ENCODE measurements at regions not wholly inside any gene's neighbourhood (a gene's known extent, or its start where the extent isn't known, plus 50 kb on each side); places are given as distances from the start of the nearest gene placed in this dataset.

DNA sequence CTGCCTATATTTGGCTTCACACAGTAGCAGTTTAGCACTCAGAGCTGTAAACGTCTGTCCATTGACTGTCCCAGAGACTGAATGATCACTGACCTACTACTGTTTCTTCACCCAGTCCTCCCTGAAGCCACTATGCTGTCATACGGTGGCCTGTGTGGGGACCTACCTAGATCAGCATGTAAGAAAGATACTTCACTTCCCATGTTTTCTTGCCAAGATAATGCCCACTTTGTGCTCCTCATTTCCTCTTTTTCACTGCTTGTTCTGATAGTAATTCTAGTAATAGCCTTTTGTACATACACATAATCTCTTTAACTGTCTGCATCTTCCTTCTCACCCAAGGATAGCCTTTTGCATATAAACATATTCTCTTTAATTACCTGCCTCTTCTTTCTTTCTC is 109.9 kb upstream of the TIAM2 start:
- DNase-seq (ENCODE audit: low spot score), result no peak
- TF ChIP-seq, protein P1, sequence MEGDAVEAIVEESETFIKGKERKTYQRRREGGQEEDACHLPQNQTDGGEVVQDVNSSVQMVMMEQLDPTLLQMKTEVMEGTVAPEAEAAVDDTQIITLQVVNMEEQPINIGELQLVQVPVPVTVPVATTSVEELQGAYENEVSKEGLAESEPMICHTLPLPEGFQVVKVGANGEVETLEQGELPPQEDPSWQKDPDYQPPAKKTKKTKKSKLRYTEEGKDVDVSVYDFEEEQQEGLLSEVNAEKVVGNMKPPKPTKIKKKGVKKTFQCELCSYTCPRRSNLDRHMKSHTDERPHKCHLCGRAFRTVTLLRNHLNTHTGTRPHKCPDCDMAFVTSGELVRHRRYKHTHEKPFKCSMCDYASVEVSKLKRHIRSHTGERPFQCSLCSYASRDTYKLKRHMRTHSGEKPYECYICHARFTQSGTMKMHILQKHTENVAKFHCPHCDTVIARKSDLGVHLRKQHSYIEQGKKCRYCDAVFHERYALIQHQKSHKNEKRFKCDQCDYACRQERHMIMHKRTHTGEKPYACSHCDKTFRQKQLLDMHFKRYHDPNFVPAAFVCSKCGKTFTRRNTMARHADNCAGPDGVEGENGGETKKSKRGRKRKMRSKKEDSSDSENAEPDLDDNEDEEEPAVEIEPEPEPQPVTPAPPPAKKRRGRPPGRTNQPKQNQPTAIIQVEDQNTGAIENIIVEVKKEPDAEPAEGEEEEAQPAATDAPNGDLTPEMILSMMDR (IDR thresholded peaks at IDR 0.05; ENCODE audit: extremely low read depth, missing control alignments), result no peak

DNA sequence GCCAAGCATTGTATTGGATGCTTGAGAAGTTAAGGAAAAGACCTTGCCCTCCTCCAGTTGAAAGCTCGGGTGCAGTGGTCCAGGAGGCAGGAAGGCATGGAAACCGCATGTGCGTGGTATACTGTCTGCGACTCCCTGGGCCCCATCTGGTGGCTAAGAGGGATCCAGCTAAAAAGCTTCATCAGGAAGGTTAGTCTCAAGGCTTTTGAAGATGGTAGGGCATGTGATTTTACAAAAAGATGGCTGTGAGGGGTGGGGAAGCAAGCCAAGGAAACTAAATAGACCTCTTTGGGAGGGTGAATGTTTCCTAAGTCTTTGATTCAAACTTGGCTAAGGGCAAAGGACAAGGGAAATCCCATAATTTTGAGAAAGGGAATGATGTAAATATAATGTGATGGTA is 109.1 kb upstream of the TIAM2 start:
- no peak for DNase-seq (ENCODE audit: low spot score)
- TF ChIP-seq, protein P1 (IDR thresholded peaks at IDR 0.05; ENCODE audit: extremely low read depth, missing control alignments), result no peak

DNA sequence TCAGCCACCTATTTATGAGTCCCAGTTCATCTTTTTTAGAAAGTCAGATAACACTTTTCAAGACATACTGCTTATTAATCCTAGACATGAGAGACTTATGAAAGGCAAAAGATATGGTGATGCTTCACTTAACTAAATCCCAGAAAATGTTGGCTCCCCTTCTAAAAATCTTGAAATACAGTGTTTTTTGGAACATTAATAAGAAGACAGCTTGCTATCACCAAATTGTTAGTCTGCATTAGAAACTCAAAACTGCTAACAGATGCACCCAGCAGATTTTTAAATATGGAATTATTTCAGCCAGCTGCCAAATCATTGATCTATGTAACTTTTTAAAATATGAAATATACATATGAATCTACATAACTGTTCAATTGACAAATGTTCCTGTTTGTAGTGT is 108.6 kb upstream of the TIAM2 start:
- TF ChIP-seq, protein P1 (IDR thresholded peaks at IDR 0.05; ENCODE audit: extremely low read depth, missing control alignments), result no peak
- DNase-seq (ENCODE audit: low spot score), result no peak

DNA sequence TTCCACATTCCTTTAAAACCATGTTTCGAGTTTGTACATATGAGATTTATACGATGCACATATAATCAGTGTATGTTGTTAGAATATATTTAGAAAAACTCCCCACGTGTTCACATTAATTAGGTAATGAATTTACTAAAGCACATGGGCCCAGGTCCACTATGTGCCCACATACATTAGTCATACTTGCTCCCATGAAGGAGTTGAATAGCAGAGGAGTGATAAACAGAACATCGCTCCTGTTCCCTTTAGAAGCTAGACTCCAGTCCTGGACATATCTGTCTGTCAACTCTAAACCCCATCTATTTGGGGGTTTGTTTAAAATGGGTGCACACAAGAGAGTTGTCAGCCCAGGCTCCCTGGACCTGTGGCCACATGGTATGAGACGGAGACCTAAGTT is 108.1 kb upstream of the TIAM2 start:
- DNase-seq (ENCODE audit: low spot score), result no peak
- TF ChIP-seq, protein P1 (IDR thresholded peaks at IDR 0.05; ENCODE audit: extremely low read depth, missing control alignments), result no peak

DNA sequence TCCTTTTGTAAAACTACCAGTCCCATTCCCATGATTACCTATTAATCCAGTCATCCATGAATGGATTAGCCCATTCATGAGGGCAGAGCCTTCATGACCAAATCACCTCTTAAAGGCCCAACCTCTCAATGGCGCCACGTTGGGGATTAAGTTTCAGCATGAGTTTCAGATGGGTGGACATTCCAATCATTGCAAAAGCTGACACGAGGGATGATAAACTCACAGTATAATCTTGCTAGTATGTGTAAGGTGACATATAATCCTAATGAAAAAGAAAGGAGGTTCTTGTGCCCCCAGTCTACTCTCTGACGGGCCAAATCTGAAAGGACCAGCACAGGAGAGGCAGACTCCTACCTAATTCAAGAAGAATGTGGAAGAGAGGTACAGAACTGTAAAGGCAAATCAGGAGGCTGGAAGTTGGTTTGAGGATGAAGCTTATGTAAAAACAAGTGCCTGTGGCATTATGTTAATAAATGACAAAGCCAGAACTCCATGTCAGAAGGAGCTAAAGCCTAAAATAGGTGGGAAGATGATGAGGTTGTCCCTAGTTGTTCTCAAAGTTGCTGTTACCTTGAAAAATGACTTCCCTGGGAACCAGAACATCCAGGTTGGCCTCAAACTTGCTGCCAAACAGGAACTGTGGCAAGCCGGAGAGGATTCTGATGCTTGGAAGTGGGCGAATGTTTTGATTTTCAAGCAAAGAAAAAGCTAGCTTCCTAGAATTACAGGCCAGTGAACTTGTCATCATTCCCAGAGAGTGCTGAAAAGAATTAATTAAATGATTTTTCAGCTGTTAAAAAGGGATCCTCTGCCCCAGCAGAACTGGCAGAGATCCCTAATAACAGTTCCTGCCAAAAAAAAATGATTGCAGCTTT is 106.5 kb upstream of the TIAM2 start:
- TF ChIP-seq, protein P1 (IDR thresholded peaks at IDR 0.05; ENCODE audit: extremely low read depth, missing control alignments), result no peak
- DNase-seq (ENCODE audit: low spot score), result no peak

DNA sequence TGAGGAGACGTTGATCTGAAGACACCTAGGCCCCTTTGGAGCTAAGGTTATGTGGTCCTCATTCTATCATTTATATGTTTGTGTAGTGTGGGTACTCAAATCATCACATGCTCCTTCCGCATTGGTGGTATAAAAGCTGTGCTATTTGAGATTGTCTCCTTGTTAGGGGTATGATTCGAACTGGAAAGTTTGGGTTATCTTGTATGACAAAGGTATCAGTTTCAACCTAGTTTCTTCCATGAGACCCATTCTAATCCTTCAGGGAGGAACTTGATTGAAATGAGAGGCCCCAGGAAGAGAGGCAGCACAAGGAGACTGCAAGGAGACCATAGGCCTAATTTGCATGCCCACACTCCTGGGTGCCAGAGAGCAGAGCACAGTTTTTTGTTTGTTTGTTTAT is 104.2 kb upstream of the TIAM2 start:
- TF ChIP-seq, protein P1 (IDR thresholded peaks at IDR 0.05; ENCODE audit: extremely low read depth, missing control alignments), result no peak
- no peak for DNase-seq (ENCODE audit: low spot score)

DNA sequence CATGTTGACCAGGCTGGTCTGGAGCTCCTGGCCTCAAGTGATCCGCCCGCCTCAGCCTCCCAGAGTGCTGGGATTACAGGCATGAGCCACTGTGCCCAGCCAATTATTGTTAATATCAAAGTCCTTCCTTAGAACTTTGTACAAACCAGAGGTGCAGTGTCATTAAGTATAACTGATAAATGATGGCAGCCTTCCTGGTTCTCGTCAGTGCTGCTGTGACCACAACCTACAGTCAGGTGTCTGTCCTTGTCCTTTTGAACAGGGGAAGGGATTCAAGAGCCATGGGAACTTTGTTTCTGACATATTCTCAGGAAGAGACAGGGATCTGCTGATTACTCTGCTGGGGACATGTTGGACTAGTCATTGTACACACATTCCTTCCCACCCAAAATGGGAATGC is 103.2 kb upstream of the TIAM2 start:
- TF ChIP-seq, protein P1 (IDR thresholded peaks at IDR 0.05; ENCODE audit: extremely low read depth, missing control alignments), result no peak
- no peak for DNase-seq (ENCODE audit: low spot score)

Data from GM20000 (cell line).